ENCODE measurements at regions not wholly inside any gene's neighbourhood (a gene's known extent, or its start where the extent isn't known, plus 50 kb on each side); places are given as distances from the start of the nearest gene placed in this dataset.

GRCh38 chr15:35698966-35699575, 153.1 kb upstream of the DPH6 start:
- TF ChIP-seq POLR2A (IDR thresholded peaks at IDR 0.05) (no peak), CTCF (IDR thresholded peaks at IDR 0.05) (no peak)

Data from lower leg skin (tissue), 3 donors.